Thyroid gland (tissue), 4 donors: ENCODE measurements at regions not wholly inside any gene's neighbourhood (a gene's known extent, or its start where the extent isn't known, plus 50 kb on each side); places are given as distances from the start of the nearest gene placed in this dataset.

Source experiments
- POLR2A ChIP-seq, 2 donors: fragments of 450-650 bp; IDR thresholded peaks; one replicate each; pipeline ENCODE4 v1.6.1; 2017; ENCODE audit warnings: antibody characterized with exemption in 2 of 2, mild to moderate bottlenecking in 2 of 2, moderate library complexity in 1 of 2
- TF ChIP-seq, protein P1 (sequence below), 6 experiments: fragments of 200-600 bp in 3 of 6; fragments of 450-650 bp in 3 of 6; sonication (generic) in 3 of 6; IDR thresholded peaks; one replicate each; pipeline ENCODE4 v1.5.1; 2016 to 2019; ENCODE audit warnings: antibody characterized with exemption in 6 of 6, mild to moderate bottlenecking in 2 of 6, inconsistent platforms in 1 of 6, moderate library complexity in 1 of 6

DNA sequence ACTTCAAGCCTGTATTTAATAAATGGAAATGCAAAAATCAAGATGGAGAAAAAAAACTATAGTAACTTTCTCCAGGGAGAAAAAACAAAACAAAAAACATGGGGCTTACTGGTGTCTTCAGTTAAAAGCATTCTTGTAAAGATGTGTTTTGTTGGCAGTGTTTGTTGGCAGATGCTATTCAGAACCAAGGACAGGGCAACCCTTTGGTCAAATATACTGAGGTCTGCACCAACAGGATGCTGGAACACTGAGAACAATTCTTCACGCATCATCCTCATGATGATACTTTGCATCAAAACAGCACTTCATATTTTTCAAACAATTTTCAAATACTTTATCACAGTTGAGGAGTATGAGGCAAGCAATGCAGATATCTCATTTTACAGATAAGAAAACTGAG is 63.7 kb upstream of the CBLN4 start:
- TF ChIP-seq, protein P1, sequence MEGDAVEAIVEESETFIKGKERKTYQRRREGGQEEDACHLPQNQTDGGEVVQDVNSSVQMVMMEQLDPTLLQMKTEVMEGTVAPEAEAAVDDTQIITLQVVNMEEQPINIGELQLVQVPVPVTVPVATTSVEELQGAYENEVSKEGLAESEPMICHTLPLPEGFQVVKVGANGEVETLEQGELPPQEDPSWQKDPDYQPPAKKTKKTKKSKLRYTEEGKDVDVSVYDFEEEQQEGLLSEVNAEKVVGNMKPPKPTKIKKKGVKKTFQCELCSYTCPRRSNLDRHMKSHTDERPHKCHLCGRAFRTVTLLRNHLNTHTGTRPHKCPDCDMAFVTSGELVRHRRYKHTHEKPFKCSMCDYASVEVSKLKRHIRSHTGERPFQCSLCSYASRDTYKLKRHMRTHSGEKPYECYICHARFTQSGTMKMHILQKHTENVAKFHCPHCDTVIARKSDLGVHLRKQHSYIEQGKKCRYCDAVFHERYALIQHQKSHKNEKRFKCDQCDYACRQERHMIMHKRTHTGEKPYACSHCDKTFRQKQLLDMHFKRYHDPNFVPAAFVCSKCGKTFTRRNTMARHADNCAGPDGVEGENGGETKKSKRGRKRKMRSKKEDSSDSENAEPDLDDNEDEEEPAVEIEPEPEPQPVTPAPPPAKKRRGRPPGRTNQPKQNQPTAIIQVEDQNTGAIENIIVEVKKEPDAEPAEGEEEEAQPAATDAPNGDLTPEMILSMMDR (IDR thresholded peaks at IDR 0.05), result no peak
- TF ChIP-seq POLR2A (IDR thresholded peaks at IDR 0.05), result no peak
